ACC112 (cell line): ENCODE measurements at regions not wholly inside any gene's neighbourhood (a gene's known extent, or its start where the extent isn't known, plus 50 kb on each side); places are given as distances from the start of the nearest gene placed in this dataset.

Experiments used
- H2AFZ ChIP-seq: fragments of 200-600 bp; sonication (generic); one replicate; pipeline ENCODE4 v1.6.0; 2017; ENCODE audit warnings: antibody characterized with exemption, low read length; ENCODE audit not compliant: unreplicated experiment
- H3K27ac ChIP-seq: fragments of 200-600 bp; sonication (generic); 2 replicates; pipeline ENCODE4 v1.5.1; 2014; ENCODE audit warnings: low read depth, mild to moderate bottlenecking, antibody characterized with exemption, low read length, moderate library complexity
- H3K27me3 ChIP-seq: fragments of 200-600 bp; sonication (generic); 2 replicates; pipeline ENCODE4 v1.6.1; 2014; ENCODE audit warnings: mild to moderate bottlenecking, antibody characterized with exemption, low read length, moderate library complexity, mixed read lengths; ENCODE audit not compliant: insufficient read depth
- H3K36me3 ChIP-seq: fragments of 200-600 bp; sonication (generic); 2 replicates; pipeline ENCODE4 v1.6.1; 2016; ENCODE audit warnings: mild to moderate bottlenecking, antibody characterized with exemption, low read length, moderate library complexity, mixed read lengths; ENCODE audit not compliant: insufficient read depth
- H3K4me1 ChIP-seq: fragments of 200-600 bp; sonication (generic); one replicate; pipeline ENCODE4 v1.6.1; 2016; ENCODE audit warnings: low read length, mixed read lengths; ENCODE audit not compliant: insufficient read depth, unreplicated experiment, control insufficient read depth
- H3K4me3 ChIP-seq: fragments of 200-600 bp; sonication (generic); 2 replicates; pipeline ENCODE4 v1.5.1; 2014; ENCODE audit warnings: mild to moderate bottlenecking, low read depth, low read length
- H3K79me2 ChIP-seq: fragments of 200-600 bp; sonication (generic); one replicate; pipeline ENCODE4 v1.6.0; 2016; ENCODE audit warnings: low read length; ENCODE audit not compliant: control insufficient read depth, unreplicated experiment, insufficient read depth

DNA sequence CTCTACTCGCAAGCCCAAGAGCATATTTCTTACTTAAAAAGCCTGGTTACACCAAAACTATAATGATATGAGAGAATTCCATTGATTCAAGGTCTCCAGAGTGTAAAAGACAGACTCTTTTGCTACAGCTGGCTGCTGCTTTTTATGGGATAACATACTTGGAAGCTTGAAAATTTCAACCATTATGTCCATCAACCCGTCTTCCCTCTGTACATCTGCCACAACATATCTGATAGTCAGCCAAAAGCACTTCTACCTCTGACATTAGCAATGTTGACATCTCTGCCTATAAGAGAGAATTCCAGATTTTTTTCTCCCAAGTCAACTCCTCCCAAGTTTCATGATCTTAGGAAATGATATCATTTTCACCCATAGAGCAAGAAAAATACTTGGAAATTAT, 54.4 kb upstream of the IQCM start:
- no peak overlapping the region for H3K4me3 ChIP-seq
- H3K27ac ChIP-seq: no peak overlapping the region
- no peak overlapping the region for H2AFZ ChIP-seq
- H3K36me3 ChIP-seq: no peaks in the 10 kb centered on the region
- no peaks in the 10 kb centered on the region for H3K27me3 ChIP-seq
- H3K79me2 ChIP-seq: no peaks in the 10 kb centered on the region
- H3K4me1 ChIP-seq: no peaks in the 10 kb centered on the region

DNA sequence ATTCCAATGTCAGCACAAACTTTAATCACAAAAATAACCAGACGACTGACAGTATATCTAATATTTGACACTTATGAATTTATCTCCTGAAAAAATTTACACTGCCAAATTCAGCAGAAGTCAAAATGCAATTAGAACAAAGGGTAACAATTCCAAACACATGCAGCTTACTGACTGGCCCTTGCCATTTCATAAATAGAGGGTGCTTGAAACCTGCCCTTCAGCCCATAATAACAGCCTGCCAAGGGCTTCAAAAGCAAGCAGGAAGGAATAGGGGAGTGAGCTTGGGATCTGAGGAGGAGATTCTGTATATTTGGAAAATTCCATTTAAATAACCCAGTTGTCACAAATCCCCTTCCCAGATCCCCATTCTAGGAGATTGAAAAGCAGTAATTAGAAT, 66.1 kb upstream of the IQCM start:
- no peak overlapping the region for H2AFZ ChIP-seq
- no peak overlapping the region for H3K4me3 ChIP-seq
- no peaks in the 10 kb centered on the region for H3K36me3 ChIP-seq
- H3K27ac ChIP-seq: no peak overlapping the region
- H3K79me2 ChIP-seq: no peaks in the 10 kb centered on the region
- peaks cover 13% of the 10 kb centered on the region for H3K4me1 ChIP-seq
- H3K27me3 ChIP-seq: no peaks in the 10 kb centered on the region

DNA sequence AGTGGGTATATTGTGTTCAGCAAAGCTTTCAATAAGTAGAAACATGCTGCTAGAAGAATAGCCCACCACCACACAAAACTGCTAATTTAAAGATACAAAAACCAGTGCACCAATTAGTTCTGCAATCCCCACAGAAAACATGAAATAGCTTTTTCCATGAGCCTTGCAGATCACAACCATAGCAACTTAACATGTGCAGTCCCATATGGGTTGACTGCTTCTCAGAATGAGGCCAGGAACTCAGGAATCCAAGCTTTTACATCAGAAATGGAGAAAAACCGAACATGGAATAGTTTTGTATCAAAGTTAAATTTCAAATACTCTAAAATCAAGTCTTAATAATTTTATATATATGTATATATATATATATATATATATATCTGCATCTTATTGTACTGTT, 66.6 kb upstream of the IQCM start:
- H3K4me3 ChIP-seq: no peak overlapping the region
- no peaks in the 10 kb centered on the region for H3K27me3 ChIP-seq
- no peak overlapping the region for H2AFZ ChIP-seq
- peaks cover 13% of the 10 kb centered on the region for H3K4me1 ChIP-seq
- no peak overlapping the region for H3K27ac ChIP-seq
- no peaks in the 10 kb centered on the region for H3K79me2 ChIP-seq
- H3K36me3 ChIP-seq: no peaks in the 10 kb centered on the region

DNA sequence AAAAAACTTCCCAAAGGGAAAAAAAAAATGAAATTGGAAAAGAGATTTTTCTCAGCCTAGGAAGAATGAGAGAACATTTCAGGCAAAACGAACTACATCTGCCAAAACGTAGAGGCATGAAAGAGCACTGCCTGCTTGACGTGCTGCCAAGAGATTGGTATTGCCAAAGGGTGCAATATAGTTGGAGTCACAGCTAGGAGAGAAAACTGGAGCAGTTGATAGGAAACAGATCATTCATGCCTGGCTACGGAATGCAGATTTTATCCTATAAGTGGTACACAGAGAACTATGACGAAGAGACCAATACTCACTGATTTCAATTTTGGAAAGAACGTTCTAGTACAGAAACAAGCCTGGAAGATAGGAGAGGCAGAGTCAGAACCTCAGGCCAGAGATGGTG, 68.4 kb upstream of the IQCM start:
- Histone ChIP-seq H3K79me2 (no peaks in the 10 kb centered on the region), H3K27me3 (no peaks in the 10 kb centered on the region), H2AFZ (no peak overlapping the region), H3K27ac (no peak overlapping the region), H3K4me3 (no peak overlapping the region), H3K4me1 (peaks cover 13% of the 10 kb centered on the region), H3K36me3 (no peaks in the 10 kb centered on the region)

DNA sequence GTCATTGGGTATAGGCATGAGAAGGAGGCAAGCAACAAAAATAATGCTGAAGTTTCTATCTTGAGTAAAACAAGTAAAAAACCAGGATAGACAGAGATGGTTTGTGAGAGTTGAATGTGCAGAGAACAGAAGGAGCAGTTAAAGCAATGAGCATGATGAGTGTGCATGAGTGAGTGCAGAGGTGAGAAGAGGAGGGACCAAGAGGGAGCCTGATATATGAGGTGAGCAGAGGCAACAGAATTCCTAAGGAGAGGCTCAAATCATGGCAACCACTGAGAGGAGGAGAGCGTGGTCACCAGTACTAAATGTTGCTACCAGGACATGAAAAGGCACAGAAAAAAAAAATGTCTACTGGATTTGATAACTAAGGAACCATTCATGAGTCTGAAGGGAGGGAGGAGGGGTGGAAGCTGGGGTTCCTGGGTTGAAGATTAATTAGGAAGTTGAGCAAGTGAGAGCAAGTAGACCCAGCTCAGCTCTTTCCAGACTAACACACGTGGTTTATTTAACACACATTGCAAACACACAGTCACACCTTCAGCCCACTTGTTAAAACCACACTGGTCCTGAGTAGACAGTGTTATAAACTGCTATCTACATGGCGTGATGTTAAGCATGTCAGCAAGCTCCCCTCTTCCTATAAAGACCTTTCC, 69.0 kb upstream of the IQCM start:
- Histone ChIP-seq H3K27ac (no peak overlapping the region), H2AFZ (no peak overlapping the region), H3K27me3 (no peaks in the 10 kb centered on the region), H3K36me3 (no peaks in the 10 kb centered on the region), H3K4me1 (peaks cover 13% of the 10 kb centered on the region), H3K79me2 (no peaks in the 10 kb centered on the region), H3K4me3 (no peak overlapping the region)

DNA sequence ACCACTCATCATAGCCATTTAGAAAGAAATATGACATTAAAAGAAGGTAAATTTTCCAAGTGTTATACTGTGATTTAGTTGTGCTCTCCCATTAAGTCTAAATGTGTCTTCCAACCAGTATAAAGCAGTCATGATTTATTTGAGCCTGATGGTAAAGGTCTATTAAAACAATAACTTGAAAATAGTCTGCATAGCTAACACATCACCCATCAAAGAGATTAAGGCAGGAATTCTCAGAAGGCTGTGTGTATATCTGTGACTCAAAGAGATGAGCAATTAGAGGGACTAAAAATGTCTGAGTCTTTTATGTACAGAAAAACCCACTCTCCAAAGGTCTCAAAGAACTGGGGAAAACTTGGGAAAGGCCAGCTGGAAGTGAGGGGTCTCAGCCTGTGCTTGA, 70.3 kb upstream of the IQCM start:
- peaks cover 13% of the 10 kb centered on the region for H3K4me1 ChIP-seq
- H3K27me3 ChIP-seq: no peaks in the 10 kb centered on the region
- H3K4me3 ChIP-seq: no peak overlapping the region
- no peak overlapping the region for H2AFZ ChIP-seq
- no peaks in the 10 kb centered on the region for H3K79me2 ChIP-seq
- H3K36me3 ChIP-seq: no peaks in the 10 kb centered on the region
- H3K27ac ChIP-seq: no peak overlapping the region

DNA sequence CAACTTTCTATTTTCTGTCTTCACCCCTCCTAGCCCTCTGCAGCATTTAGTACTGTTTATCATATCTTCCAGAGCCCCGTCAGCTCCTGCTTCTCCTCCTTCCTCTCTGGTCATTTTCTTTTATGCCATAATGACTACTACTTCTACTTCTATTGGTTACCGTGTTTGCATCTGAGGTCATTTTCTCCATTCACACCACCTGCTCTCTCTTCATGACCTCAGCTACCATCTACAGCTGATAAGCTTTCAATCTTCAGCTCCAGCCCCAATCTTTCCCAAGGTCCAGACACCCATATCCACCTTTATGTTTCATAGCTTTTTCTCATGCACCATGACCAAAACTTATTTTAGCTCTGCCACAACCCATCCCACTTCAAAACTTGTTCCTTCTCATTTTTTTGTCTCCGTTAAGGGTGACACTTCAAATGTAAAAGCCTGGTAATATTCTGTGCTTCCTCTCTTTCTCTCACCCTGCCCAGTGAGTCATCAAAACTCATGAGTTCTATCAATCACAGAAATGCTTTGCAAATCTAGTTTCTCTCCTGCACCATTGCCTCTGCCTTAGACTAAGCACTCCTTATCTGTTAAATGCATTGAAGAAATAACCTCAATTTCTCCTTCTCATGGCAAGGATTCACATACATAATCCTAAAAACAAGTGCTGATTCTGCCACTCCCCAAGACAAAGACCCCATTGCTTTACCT, 71.3 kb upstream of the IQCM start:
- Histone ChIP-seq H3K27me3 (no peaks in the 10 kb centered on the region), H3K4me3 (no peak overlapping the region), H3K36me3 (no peaks in the 10 kb centered on the region), H3K27ac (no peak overlapping the region), H3K4me1 (peaks cover 13% of the 10 kb centered on the region), H3K79me2 (no peaks in the 10 kb centered on the region), H2AFZ (no peak overlapping the region)

DNA sequence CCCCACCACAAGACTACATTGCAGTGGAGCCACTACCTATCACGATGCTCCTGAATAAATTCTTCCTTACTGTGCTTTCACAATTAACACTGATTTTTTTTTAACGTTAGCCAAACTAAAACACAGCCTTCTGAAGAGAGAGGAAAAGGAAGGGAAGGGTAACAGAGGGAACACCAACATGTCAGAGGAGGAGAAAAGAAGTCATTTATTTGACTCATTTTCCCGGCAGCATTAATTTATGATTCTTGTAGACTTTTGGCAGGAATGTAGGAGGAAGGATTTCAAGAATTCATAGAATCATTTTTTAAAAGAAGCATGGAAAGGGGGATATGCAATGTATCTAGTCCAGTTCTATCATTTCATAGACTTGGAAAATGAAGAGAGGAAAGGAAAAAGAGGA, 74.3 kb upstream of the IQCM start:
- H2AFZ ChIP-seq: no peak overlapping the region
- no peaks in the 10 kb centered on the region for H3K36me3 ChIP-seq
- no peaks in the 10 kb centered on the region for H3K79me2 ChIP-seq
- H3K27ac ChIP-seq: no peak overlapping the region
- no peak overlapping the region for H3K4me3 ChIP-seq
- peaks cover 13% of the 10 kb centered on the region for H3K4me1 ChIP-seq
- H3K27me3 ChIP-seq: no peaks in the 10 kb centered on the region

DNA sequence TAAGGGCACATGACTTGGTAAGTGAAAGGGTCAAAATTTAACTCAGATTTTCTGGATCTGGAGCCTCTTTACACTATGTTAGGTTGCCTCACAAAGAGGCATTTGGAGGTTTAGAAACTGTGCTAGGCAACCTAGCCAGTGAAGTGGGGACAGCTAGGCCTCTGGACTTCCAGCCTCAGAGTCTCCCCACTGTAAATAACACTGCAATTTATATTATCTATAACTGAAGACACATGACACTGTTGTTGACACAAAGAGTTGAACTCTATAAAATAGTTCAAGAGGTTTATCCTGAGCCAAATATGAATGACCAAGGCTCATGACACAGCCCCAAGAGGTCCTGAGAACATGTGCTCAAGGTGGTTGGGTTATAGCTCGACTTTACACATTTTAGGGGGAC, 74.9 kb upstream of the IQCM start:
- H3K4me3 ChIP-seq: no peak overlapping the region
- H3K27ac ChIP-seq: no peak overlapping the region
- H3K79me2 ChIP-seq: no peaks in the 10 kb centered on the region
- no peaks in the 10 kb centered on the region for H3K27me3 ChIP-seq
- H3K4me1 ChIP-seq: peaks cover 11% of the 10 kb centered on the region
- H3K36me3 ChIP-seq: no peaks in the 10 kb centered on the region
- H2AFZ ChIP-seq: no peak overlapping the region

DNA sequence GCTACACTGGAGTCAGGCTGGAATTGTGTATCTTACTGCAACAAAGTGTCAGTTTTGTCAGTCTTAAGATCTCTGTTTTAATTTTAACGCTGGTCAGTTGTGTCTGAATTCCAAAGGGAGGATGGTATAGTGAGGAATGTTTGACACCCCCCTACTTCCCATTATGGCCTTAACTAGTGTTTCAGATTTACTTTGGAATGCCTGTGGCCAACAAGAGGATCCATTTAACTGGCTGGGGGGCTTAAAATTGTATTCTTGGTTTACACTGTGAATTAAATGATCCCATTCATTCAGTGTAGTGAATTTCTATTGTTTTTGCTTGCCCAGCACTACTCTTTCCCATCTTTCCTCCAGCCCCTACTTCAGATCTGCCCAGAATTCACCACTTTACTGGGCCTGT, 75.8 kb upstream of the IQCM start:
- H2AFZ ChIP-seq: no peak overlapping the region
- no peaks in the 10 kb centered on the region for H3K36me3 ChIP-seq
- peaks cover 2% of the 10 kb centered on the region for H3K4me1 ChIP-seq
- H3K79me2 ChIP-seq: no peaks in the 10 kb centered on the region
- no peak overlapping the region for H3K27ac ChIP-seq
- H3K4me3 ChIP-seq: no peak overlapping the region
- no peaks in the 10 kb centered on the region for H3K27me3 ChIP-seq

DNA sequence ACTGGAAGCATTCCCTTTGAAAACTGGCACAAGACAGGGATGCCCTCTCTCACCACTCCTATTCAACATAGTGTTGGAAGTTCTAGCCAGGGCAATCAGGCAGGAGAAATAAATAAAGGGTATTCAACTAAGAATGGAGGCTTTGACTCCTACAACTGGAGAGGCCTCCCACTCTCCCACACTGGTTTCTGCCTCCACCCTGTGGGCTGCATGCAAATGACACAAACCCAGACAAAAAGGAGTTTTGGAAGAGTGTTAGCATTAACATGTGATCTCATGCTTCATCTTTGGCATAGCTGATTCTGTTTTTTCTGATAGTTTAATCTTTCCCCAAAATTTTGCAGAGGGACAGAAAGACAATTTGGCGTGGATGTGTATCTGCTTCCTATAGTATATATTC, 80.8 kb upstream of the IQCM start:
- Histone ChIP-seq H3K4me3 (no peak overlapping the region), H2AFZ (no peak overlapping the region), H3K79me2 (no peaks in the 10 kb centered on the region), H3K36me3 (no peaks in the 10 kb centered on the region), H3K27ac (no peak overlapping the region), H3K4me1 (no peaks in the 10 kb centered on the region), H3K27me3 (no peaks in the 10 kb centered on the region)
